Osteoblast (primary cell): ENCODE measurements at regions not wholly inside any gene's neighbourhood (a gene's known extent, or its start where the extent isn't known, plus 50 kb on each side); places are given as distances from the start of the nearest gene placed in this dataset.

ENCODE experiments used
- DNase-seq: peaks from one replicate; pipeline ENCODE4 v3.0.0; 2011; ENCODE audit warnings: low spot score, mixed read lengths; ENCODE audit not compliant: insufficient read length; ENCODE audit errors: missing footprints
- H2AFZ ChIP-seq: 2 replicates; pipeline ENCODE4 v1.6.0; 2011; ENCODE audit warnings: mild to moderate bottlenecking, low read length
- H3K27ac ChIP-seq: 2 replicates; pipeline ENCODE4 v1.5.1; 2011; ENCODE audit warnings: mild to moderate bottlenecking, low read depth, low read length, moderate library complexity
- H3K27me3 ChIP-seq: 2 replicates; pipeline ENCODE4 v1.6.0; 2012; ENCODE audit warnings: mild to moderate bottlenecking, control low read depth, inconsistent platforms, low read length, moderate library complexity; ENCODE audit not compliant: insufficient read depth
- H3K36me3 ChIP-seq: 2 replicates; pipeline ENCODE4 v1.5.1; 2011; ENCODE audit warnings: mild to moderate bottlenecking, low read length, control low read depth, moderate library complexity; ENCODE audit not compliant: insufficient read depth
- H3K4me1 ChIP-seq: 2 replicates; pipeline ENCODE4 v1.5.1; 2011; ENCODE audit warnings: mild to moderate bottlenecking, low read length, control low read depth, moderate library complexity; ENCODE audit not compliant: insufficient read depth
- H3K4me2 ChIP-seq: 2 replicates; pipeline ENCODE4 v1.6.0; 2011; ENCODE audit warnings: mild to moderate bottlenecking, low read length; ENCODE audit not compliant: insufficient read depth
- H3K4me3 ChIP-seq: fragments of 200-600 bp; sonication (generic); 3 replicates; pipeline ENCODE4 v1.5.1; 2012; ENCODE audit warnings: mild to moderate bottlenecking, low read length, inconsistent platforms; ENCODE audit not compliant: insufficient read depth
- H3K79me2 ChIP-seq: 2 replicates; pipeline ENCODE4 v1.6.0; 2012; ENCODE audit warnings: mild to moderate bottlenecking, low read length, control low read depth, inconsistent platforms; ENCODE audit not compliant: insufficient read depth
- H3K9me3 ChIP-seq: 2 replicates; pipeline ENCODE4 v1.5.1; 2011; ENCODE audit warnings: low read depth, low read length, control low read depth
- H4K20me1 ChIP-seq: 2 replicates; pipeline ENCODE4 v1.6.0; 2012; ENCODE audit warnings: mild to moderate bottlenecking, low read length, control low read depth; ENCODE audit not compliant: insufficient read depth
- CTCF ChIP-seq: IDR thresholded peaks from 2 replicates; pipeline ENCODE4 v1.5.1; 2011; ENCODE audit warnings: mild to moderate bottlenecking, low read depth, low read length, moderate library complexity; ENCODE audit errors: extremely low read depth

GRCh38 chr6:9361749-9362148, 926.4 kb upstream of the SLC35B3 start:
- Histone ChIP-seq H4K20me1 (no peaks in the 10 kb centered on the region), H3K36me3 (no peaks in the 10 kb centered on the region), H2AFZ (no peak overlapping the region), H3K9me3 (no peaks in the 10 kb centered on the region), H3K4me2 (no peak overlapping the region), H3K27me3 (no peaks in the 10 kb centered on the region), H3K4me3 (no peak overlapping the region), H3K27ac (no peak overlapping the region), H3K4me1 (no peaks in the 10 kb centered on the region), H3K79me2 (no peaks in the 10 kb centered on the region)
- DNase-seq = no peak
- TF ChIP-seq CTCF = no peak

- Histone ChIP-seq H3K27ac (no peak overlapping the region), H4K20me1 (no peaks in the 10 kb centered on the region)
- DNase-seq = no peak
These were observed 925.5 kb upstream of the SLC35B3 start for GRCh38 chr6:9360881-9361280.

GRCh38 chr6:9347608-9348007, 912.3 kb upstream of the SLC35B3 start:
- H3K79me2 ChIP-seq = no peaks in the 10 kb centered on the region
- no peak overlapping the region for H3K4me2 ChIP-seq
- no peaks in the 10 kb centered on the region for H3K36me3 ChIP-seq
- H3K9me3 ChIP-seq = no peaks in the 10 kb centered on the region
- H3K27me3 ChIP-seq = no peaks in the 10 kb centered on the region
- no peak for TF ChIP-seq CTCF
- H3K27ac ChIP-seq = no peak overlapping the region
- no peak overlapping the region for H3K4me3 ChIP-seq
- DNase-seq = no peak
- H2AFZ ChIP-seq = no peak overlapping the region
- H4K20me1 ChIP-seq = no peaks in the 10 kb centered on the region
- H3K4me1 ChIP-seq = no peaks in the 10 kb centered on the region

More at GRCh38 chr6:9360881-9361280, 925.5 kb upstream of the SLC35B3 start:
- H3K79me2 ChIP-seq = no peaks in the 10 kb centered on the region
- no peak for TF ChIP-seq CTCF
- no peaks in the 10 kb centered on the region for H3K9me3 ChIP-seq
- no peak overlapping the region for H2AFZ ChIP-seq
- no peaks in the 10 kb centered on the region for H3K36me3 ChIP-seq
- no peaks in the 10 kb centered on the region for H3K4me1 ChIP-seq
- no peaks in the 10 kb centered on the region for H3K27me3 ChIP-seq
- no peak overlapping the region for H3K4me3 ChIP-seq
- H3K4me2 ChIP-seq = no peak overlapping the region

GRCh38 chr6:9346923-9347322, 911.6 kb upstream of the SLC35B3 start:
- Histone ChIP-seq H2AFZ (no peak overlapping the region), H3K27ac (no peak overlapping the region), H4K20me1 (no peaks in the 10 kb centered on the region), H3K4me2 (no peak overlapping the region), H3K4me1 (no peaks in the 10 kb centered on the region), H3K79me2 (no peaks in the 10 kb centered on the region), H3K36me3 (no peaks in the 10 kb centered on the region), H3K4me3 (no peak overlapping the region), H3K9me3 (no peaks in the 10 kb centered on the region), H3K27me3 (no peaks in the 10 kb centered on the region)
- no peak for DNase-seq
- TF ChIP-seq CTCF = no peak
